HG03175 (cell line): ENCODE measurements at regions not wholly inside any gene's neighbourhood (a gene's known extent, or its start where the extent isn't known, plus 50 kb on each side); places are given as distances from the start of the nearest gene placed in this dataset.

Source experiments
- ATAC-seq: cut with Tn5 transposase; IDR thresholded peaks from one replicate; pipeline ENCODE4 v1.9.1; 2021; ENCODE audit warnings: mild to moderate bottlenecking, moderate library complexity; ENCODE audit not compliant: unreplicated experiment

DNA sequence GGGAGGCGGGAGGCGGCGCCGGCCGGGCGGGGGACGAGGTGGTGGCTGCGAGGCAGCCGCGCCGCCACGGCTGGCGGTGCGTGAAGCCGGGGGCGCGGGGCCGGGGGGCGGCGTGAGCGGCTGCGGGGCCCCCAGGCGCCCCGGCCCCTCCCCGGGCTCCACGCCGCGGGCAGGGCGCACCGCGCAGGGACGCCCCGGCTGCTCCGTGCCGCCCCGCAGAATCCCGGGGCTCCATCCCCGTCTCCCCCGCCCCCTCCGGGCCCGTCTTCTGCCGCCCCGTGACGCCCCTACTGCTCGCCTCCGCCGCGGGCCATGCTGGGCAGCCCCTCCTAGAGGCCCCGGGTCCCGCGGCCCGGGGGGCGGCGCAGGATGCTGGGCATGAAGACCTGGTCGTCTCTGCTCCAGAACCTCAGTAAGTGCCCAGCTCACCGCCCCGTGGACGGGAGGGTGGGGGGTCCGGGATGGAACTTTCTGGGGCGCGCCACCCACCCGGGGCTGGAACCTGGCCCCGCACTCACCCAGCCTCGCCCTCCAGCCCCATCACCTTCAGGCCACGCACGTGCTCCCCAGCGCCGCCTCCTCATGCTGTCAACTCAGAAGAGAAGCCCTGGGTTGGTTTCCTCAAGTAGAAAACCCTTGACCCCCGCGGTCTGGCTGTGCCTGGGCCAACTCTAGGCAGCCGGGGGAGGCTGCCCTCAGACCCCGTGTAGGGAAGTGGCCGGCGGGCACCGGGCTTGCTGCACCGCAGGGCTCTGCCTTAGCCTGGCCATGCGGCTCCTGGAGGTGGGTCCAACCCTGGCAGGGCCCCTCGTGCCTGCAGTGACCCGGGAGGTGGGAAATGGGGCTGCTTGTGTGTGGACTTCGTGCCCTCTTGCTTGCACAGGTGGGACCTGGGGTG lies 150.2 kb upstream of the GSE1 start:
- no peak for ATAC-seq

DNA sequence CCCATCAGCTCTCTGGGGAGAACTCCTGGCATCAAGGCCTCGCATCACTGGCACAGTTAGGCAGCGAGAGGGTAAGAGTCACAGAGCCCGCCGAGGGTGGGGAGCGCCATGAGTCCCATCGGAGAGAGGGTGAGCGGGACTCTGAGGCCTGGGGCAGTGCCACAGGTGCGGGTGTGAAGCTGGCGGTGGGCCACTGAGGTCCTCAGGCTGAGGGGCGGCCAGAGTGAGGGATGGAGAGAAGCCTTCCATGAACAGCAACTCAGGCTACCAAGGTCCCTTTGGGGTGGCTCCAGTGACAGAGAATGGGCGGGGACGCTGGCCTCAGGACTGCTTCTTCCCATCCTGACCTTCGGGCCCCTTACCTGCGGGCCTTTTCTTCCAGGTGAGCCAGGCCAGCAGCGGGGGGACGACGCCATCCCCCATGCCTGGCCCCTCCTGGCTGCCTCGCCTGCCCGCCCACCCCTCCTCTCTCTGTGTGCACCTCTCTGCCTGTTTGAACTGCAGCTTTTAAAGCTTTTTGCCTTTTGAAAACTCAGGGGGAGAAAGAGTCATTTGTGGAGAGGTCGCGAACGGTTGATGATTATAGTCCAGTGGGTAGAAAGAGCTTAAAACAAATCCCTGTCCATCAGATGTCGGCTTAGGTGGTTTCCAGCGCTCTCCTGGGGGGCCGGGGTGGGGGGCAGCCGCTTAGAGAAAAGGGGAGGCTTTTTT lies 149.3 kb upstream of the GSE1 start:
- ATAC-seq = no peak

GRCh38 chr16:85464383-85465305 lies 148.5 kb upstream of the GSE1 start:
- no peak for ATAC-seq

DNA sequence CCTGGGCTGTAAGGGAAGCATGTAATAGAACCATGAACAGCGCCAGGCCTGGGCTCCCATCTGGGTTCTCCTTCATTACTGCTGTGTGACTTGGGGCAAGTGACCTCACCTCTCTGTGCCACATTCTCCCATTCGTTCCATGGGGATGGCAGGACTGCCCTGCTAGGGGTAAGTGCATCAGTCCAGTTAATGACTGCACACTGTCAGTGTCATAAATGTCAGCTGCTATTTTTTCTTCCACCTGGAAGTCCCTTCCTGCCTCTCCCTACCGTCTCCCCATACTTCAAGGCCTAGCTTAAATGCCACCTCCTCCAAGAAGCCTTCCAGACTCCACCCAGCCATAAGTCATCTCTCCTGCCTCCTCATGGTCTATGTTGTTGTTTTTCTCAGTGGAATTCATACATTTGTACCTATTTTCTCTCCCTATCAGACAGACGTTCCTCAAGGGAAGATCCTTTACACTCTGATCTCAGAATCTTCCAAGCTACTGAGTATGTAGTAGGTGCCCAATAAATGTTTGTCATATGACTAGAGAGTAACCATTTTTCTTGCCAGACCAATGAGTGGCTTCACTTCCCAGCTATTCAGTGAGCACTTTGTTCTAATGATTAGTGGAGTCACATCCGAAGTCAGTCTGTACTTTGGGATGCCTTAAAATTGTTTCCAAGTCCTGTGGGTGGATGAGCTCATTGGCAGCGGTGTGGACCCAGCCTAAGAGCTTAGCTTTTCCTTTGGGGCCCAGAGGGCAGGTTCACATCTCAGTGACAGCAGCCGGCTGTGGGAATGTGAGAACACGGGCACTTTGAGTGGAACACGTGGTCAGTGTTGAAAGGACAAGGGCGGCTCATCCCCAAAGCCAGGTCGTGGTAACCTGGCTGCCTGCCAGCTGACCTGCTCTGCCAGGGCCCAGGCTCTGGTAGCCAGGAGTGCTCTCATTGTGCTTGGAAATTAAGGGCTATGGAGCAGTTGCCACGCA lies 147.5 kb upstream of the GSE1 start:
- no peak for ATAC-seq

DNA sequence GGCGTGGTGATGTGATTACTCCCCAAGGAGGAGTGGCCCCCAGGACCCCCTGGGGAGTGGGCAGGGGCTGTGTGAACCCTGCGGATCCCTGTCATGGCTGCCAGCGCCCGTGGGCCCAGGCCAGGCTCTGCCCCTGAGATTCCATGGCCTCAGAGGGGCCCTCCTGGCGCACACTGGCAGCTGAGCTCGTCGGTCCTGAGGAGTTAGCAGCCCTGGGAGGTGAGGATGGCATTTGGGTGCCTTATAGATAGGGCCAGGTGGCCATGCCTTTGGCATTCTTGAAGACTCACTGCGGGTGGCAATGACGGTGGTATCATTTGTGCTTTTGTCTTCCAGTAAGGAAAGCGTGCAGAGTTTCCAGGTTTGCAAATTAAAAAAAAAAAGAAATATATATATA lies 146.8 kb upstream of the GSE1 start:
- ATAC-seq = no peak

DNA sequence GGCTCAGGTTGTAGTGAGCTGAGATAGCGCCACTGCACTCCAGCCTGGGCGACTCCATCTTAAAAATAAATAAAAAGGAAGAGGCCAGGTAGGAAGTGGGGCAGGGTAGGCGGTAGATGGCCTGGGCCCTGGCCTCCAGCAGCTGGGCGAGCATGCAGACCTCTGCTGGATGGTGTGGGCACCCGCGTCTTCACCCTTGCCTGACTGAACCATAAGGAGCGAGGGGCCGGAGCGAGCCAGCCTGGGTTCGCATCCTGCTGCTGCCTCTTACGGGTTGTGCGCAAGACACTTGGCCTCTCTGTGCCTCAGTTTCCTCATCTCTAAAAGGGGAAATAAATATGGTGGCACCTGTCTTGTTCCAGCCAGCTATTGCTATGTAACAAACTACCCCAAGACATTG lies 146.1 kb upstream of the GSE1 start:
- no peak for ATAC-seq

- no peak for ATAC-seq
Measured at GRCh38 chr16:85469929-85470590, 143.1 kb upstream of the GSE1 start.

DNA sequence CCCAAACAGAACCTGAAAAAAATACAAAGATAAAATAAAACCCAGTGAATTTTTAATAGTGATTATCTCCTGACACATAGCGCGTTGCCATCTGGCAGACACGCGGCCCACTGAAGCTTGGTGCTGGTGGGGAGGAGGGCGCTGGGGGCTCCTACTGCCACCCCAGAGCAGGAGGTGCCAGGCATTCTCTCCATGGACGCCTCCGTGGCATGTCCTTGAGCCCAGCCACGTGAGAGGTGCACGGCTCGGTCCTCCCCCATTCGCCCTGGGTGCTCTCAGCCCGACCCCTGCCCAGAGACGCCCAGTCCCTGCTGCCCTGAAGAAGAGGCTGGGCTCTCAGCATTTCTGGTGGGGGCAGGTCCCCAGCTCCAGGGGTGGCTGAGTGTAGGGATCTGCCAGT lies 142.2 kb upstream of the GSE1 start:
- no peak for ATAC-seq

GRCh38 chr16:85471469-85472431 lies 141.4 kb upstream of the GSE1 start:
- ATAC-seq = no peak

DNA sequence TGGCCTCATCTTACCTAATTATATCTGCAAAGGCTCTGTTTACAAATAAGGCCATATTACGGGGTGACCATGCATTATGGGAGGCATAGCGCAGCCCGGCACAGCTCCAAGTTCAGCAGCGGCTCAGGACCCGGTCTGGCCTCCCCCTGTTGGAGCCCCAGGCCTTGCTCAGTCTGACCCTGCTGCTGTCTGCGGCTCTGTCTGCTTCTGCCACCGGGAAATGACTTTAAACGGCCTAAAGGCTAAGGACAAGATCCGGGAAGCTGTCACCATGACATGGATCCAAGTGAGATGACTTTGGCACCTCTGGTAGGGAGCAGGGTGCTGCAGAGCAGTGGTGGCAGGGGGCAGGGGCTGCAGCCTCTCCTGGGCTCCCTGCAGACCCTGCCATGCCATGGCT lies 140.6 kb upstream of the GSE1 start:
- ATAC-seq = no peak

DNA sequence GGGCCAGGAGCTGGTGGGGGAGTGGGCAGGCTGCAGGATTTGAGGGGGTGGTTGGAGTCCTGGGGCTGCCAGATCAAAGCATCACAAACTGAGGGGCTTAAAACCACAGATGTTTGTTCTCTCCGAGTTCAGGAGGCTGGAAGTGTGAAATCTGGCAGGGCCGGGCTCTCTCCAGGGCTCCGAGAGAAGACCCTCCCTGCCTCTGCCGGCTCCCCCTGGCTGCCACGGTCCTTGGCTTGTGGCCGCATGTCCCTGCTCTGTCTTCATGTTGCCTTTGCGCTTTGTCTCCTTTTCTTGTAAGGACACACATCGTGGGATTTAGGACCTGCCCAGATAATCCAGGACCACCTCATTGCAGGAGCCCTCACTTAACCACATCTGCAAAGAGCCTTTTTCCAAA lies 139.8 kb upstream of the GSE1 start:
- ATAC-seq = no peak

GRCh38 chr16:85473909-85474620 lies 139.1 kb upstream of the GSE1 start:
- no peak for ATAC-seq

DNA sequence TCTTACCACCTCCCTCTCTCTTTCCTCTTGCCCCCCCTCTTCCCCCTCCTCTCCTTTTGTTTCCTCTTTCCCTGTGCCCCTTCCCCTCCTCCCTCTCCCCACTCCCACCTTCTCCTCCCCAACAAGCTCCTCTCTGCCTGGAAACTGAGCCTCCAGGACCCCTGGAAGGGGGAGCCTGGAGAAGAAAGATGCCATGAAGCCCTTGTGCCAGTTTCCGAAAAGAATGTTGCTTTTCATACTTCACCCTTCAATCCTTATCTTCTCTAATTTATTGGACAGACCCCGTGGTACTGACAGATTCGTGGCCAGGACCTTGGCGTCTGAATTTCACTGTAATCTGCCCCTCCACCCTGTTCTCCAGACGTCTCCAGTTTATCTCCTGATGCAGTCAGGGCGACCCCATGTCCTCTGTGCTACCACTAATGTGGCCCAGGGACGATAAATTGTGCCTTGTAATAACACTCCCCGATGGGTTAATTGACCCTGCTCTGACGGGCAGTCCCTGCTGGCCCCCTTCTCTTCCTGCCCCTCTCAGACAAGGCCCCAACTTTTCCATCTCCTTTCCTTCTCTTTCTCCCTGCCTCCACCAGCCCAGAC lies 138.4 kb upstream of the GSE1 start:
- no peak for ATAC-seq

DNA sequence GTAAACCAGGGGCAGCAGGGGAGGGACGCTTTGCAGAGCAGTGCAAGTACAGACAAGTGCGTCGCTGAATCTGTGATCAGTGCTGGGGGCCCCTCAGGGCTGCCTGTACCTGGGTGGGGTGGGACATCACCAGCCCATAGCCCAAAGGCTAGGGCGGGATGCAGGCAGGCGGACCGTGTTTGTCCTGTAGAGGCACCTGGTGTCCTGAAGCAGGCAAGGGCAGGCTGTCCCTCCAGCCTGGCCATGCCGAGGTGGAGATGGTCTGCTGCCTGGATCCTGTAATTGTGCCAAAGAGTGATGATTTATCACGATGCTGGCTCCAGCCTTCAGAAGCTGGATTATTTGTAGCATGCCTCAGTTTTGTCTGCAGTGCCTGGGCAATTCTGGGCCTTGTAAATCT lies 137.9 kb upstream of the GSE1 start:
- no peak for ATAC-seq

DNA sequence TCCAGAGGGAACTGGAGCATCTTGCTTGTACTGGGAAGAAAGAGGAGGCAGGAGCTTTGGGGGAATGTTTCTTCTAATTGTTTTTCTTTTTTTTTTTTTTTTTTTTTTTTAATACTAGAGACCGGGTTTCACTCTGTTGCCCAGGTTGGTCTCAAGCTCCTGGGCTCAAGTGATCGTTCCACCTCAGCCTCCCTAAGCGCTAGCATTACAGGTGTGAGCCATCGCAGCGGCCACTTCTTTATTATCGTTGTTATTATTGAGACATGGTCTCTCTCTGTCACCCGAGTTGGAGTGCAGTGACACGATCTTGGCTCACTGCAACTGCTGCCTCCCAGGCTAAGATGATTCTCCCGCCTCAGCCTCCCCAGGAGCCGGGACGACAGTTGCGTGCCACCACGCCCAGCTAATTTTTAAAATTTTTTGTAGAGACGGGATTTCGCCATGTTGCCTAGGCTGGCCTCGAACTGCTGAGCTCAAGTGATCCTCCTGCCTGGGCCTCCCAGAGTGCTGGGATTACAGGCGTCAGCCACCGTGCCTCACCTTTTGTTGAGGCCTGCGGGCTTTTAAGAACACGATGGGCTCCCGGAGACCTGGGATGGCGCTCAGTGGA lies 137.3 kb upstream of the GSE1 start:
- ATAC-seq = no peak

- no peak for ATAC-seq
Measured at GRCh38 chr16:85476389-85476788, 136.7 kb upstream of the GSE1 start.

DNA sequence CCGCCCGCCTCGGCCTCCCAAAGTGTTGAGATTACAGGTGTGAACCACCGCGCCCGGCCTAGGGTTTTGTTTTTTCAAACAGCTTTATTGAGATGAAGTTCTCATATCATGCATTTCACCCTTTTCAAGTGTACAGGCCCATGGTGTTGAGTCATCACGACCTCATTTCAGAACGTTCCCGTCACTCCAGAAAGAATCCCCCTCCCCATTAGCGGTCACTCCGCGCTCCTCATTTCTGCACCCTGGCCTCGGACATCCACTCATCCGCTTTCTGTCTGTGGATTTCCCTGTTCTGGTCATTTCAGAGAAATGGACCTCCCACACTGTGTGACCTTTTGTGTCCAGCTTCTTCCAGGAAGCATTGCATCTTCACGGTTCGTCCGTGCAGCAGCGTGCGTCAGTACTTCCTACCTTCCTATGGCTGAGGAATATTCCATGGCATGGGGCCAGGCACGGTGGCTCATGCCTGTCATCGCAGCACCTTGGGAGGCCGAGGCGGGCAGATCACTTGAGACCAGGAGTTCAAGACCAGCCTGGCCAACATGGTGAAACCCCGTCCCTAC lies 135.2 kb upstream of the GSE1 start:
- ATAC-seq = no peak
